Neural cell (in vitro differentiated cells): ENCODE measurements at regions not wholly inside any gene's neighbourhood (a gene's known extent, or its start where the extent isn't known, plus 50 kb on each side); places are given as distances from the start of the nearest gene placed in this dataset.
A peak's percentile ranks its signal among the peaks of the same experiment; 100 is the strongest.

Experiments used
- EP300 ChIP-seq: fragments of 450-650 bp; conservative IDR thresholded peaks from 2 replicates; pipeline ENCODE4 v1.6.1; 2014; ENCODE audit warnings: antibody characterized with exemption, mild to moderate bottlenecking, moderate library complexity; ENCODE audit not compliant: poor library complexity, severe bottlenecking
- MXI1 ChIP-seq: fragments of 450-650 bp; conservative IDR thresholded peaks from 2 replicates; pipeline ENCODE4 v1.6.1; 2014; ENCODE audit warnings: antibody characterized with exemption, mild to moderate bottlenecking; ENCODE audit not compliant: poor library complexity, severe bottlenecking
- POLR2AphosphoS5 ChIP-seq: IDR thresholded peaks from 2 replicates; pipeline ENCODE4 v1.6.1; 2012
- RAD21 ChIP-seq: fragments of 450-650 bp; conservative IDR thresholded peaks from 2 replicates; pipeline ENCODE4 v1.6.1; 2014; ENCODE audit warnings: antibody characterized with exemption, mild to moderate bottlenecking, moderate library complexity
- SMC3 ChIP-seq: fragments of 450-650 bp; conservative IDR thresholded peaks from 2 replicates; pipeline ENCODE4 v1.6.1; 2014; ENCODE audit warnings: antibody characterized with exemption, mild to moderate bottlenecking, moderate library complexity; ENCODE audit not compliant: poor library complexity
- TF ChIP-seq, protein P1 (sequence below): fragments of 450-650 bp; IDR thresholded peaks from 2 replicates; pipeline ENCODE4 v1.5.1; 2014; ENCODE audit warnings: antibody characterized with exemption, mild to moderate bottlenecking, moderate library complexity; ENCODE audit not compliant: poor library complexity, severe bottlenecking

DNA sequence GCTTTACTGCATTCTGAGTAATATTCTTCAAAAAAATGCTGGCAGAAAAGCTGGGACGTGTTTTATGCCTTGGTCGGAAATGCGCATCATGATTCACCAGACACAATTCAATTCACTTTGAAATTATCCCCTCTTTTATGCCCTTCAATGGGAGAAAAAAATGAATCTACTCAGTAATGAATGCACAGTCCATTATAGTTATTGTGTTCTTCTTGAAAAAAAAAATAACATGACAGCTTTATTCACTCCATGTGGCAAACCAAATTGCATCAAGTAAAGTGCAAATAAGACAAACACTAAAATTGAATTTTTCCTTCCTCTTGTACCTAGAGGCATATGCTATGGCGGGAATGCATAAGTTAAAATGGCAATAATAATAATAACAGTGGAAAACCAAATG lies 159.4 kb upstream of the IFNG-AS1 start:
- TF ChIP-seq, protein P1, sequence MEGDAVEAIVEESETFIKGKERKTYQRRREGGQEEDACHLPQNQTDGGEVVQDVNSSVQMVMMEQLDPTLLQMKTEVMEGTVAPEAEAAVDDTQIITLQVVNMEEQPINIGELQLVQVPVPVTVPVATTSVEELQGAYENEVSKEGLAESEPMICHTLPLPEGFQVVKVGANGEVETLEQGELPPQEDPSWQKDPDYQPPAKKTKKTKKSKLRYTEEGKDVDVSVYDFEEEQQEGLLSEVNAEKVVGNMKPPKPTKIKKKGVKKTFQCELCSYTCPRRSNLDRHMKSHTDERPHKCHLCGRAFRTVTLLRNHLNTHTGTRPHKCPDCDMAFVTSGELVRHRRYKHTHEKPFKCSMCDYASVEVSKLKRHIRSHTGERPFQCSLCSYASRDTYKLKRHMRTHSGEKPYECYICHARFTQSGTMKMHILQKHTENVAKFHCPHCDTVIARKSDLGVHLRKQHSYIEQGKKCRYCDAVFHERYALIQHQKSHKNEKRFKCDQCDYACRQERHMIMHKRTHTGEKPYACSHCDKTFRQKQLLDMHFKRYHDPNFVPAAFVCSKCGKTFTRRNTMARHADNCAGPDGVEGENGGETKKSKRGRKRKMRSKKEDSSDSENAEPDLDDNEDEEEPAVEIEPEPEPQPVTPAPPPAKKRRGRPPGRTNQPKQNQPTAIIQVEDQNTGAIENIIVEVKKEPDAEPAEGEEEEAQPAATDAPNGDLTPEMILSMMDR: no peak
- no peak for TF ChIP-seq MXI1
- TF ChIP-seq POLR2AphosphoS5: peak; percentile 51
- TF ChIP-seq RAD21: peak; percentile 24
- TF ChIP-seq EP300: peak; percentile 83
- TF ChIP-seq SMC3: no peak
